HG02938 (cell line): ENCODE measurements at regions not wholly inside any gene's neighbourhood (a gene's known extent, or its start where the extent isn't known, plus 50 kb on each side); places are given as distances from the start of the nearest gene placed in this dataset.
"Not testable (repeated sequence)": the region's sequence is repeated elsewhere in the genome, so short reads cannot be mapped to it uniquely, and the experiment has no call there.

Experiments used
- ATAC-seq: cut with Tn5 transposase; IDR thresholded peaks from one replicate; pipeline ENCODE4 v1.9.1; 2021; ENCODE audit warnings: mild to moderate bottlenecking, moderate library complexity; ENCODE audit not compliant: unreplicated experiment

- ATAC-seq: no peak
Observed at GRCh38 chr2:242041816-242042215, 172.3 kb downstream of the RTP5 start.

- no peak for ATAC-seq
Observed at GRCh38 chr2:242043538-242044312, 174.2 kb downstream of the RTP5 start.

GRCh38 chr2:242044313-242044590 lies 174.7 kb downstream of the RTP5 start:
- no peak for ATAC-seq

- not testable (repeated sequence) for ATAC-seq
Observed at GRCh38 chr2:242045596-242046144, 176.1 kb downstream of the RTP5 start.

- no peak for ATAC-seq
Observed at GRCh38 chr2:242046206-242046826, 176.8 kb downstream of the RTP5 start.

- no peak for ATAC-seq
Observed at GRCh38 chr2:242047963-242048362, 178.4 kb downstream of the RTP5 start.

- no peak for ATAC-seq
Observed at GRCh38 chr2:242048479-242048878, 178.9 kb downstream of the RTP5 start.

GRCh38 chr2:242049492-242049891 lies 180.0 kb downstream of the RTP5 start:
- not testable (repeated sequence) for ATAC-seq

- no peak for ATAC-seq
Observed at GRCh38 chr2:242051463-242051862, 181.9 kb downstream of the RTP5 start.

GRCh38 chr2:242052421-242052820 lies 182.9 kb downstream of the RTP5 start:
- ATAC-seq: no peak

- ATAC-seq: no peak
Observed at GRCh38 chr2:242053921-242054320, 184.4 kb downstream of the RTP5 start.

- ATAC-seq: no peak
Observed at GRCh38 chr2:242054406-242054805, 184.9 kb downstream of the RTP5 start.

GRCh38 chr2:242054881-242055801 lies 185.6 kb downstream of the RTP5 start:
- ATAC-seq: no peak

- ATAC-seq: no peak
Observed at GRCh38 chr2:242056026-242056425, 186.5 kb downstream of the RTP5 start.

GRCh38 chr2:242056785-242057184 lies 187.3 kb downstream of the RTP5 start:
- ATAC-seq: no peak

- no peak for ATAC-seq
Observed at GRCh38 chr2:242057379-242058040, 188.0 kb downstream of the RTP5 start.

- ATAC-seq: no peak
Observed at GRCh38 chr2:242058116-242058680, 188.7 kb downstream of the RTP5 start.

GRCh38 chr2:242059566-242059965 lies 190.0 kb downstream of the RTP5 start:
- no peak for ATAC-seq

GRCh38 chr2:242060212-242060835 lies 190.8 kb downstream of the RTP5 start:
- ATAC-seq: no peak

- ATAC-seq: not testable (repeated sequence)
Observed at GRCh38 chr2:242061930-242062329, 192.4 kb downstream of the RTP5 start.
